Effector CD8-positive, alpha-beta T cell (primary cell): ENCODE measurements at regions not wholly inside any gene's neighbourhood (a gene's known extent, or its start where the extent isn't known, plus 50 kb on each side); places are given as distances from the start of the nearest gene placed in this dataset.

ENCODE experiments used
- DNase-seq: peaks from one replicate; lab custom pipeline; 2025; lab: John Stamatoyannopoulos, UW

DNA sequence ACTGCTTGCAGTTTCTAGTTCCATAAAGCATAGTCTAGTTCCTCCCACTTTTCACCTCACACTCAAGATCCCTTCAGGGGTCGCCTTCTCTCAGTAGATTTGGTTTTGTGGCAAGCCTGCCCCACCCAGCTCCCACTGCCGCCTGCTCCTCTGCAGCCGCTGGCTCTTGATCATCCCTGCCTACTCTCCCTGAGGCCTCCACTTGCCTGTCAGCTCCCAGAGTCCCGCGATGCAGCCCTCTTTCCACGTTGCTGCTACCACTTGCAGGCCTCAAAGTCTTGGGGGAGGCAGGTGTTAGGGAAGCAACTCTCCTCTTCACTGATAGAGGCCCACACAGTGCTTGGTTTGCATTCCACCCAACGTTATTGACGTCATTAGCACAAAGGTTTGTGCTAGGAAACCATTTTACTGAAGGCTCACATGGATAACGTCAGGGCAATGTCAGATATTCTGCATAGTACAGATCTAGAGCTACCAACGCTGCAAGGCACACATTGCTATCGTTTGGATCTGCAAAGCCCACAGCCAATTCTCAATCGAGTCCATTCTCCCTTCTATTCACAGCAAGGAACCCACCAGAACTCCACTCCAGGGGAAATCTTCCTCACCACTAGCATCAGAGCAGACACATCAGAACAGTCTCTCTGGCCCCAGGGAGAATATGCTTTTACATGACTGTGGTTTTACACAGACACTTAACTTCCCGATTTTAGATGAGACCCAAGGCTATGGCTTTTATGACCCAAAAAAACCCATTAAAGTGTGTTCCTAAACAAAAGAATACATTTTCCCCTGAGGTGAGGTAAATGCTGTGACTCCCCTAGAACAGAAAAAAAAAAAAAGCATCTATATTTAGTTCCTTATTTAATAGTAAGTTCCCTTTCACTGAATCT, 519.5 kb upstream of the CAMK1G start:
- no peak for DNase-seq

GRCh38 chr1:209064850-209065706, 518.4 kb upstream of the CAMK1G start:
- DNase-seq = no peak

GRCh38 chr1:209072481-209072880, 511.0 kb upstream of the CAMK1G start:
- DNase-seq = no peak

GRCh38 chr1:209073879-209074278, 509.6 kb upstream of the CAMK1G start:
- DNase-seq = no peak

GRCh38 chr1:209074575-209075250, 508.8 kb upstream of the CAMK1G start:
- DNase-seq = no peak

GRCh38 chr1:209076688-209077087, 506.8 kb upstream of the CAMK1G start:
- no peak for DNase-seq

DNA sequence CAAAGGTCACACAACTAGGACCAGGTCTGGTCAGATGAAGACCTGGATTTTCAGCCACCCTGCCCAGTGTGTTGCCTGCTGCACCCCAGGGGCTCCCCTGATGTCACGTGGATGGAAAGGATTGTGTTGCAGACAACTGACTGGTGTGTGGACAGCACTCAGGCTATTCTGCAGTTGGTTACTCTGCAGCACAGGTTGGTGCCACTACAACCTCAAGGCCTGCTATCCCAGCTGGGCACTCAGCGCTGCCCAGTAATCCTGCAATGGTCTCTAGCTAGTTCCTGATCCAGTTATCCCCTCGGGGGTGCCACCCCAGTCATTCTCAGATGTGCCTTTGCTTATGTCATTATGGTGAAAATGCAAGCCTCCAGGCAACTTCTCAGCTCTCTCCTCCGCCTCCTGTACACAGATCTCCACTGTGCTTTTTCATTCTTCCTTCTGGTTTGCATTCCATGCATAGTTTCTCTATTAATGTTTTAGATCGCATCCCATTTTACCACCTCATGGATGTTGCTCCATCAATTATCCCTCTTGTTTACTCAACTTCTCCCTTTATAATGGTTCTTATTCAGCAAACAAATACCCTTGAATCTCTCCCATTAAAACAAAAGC, 503.2 kb upstream of the CAMK1G start:
- no peak for DNase-seq

GRCh38 chr1:209086486-209087192, 496.9 kb upstream of the CAMK1G start:
- no peak for DNase-seq

- no peak for DNase-seq
These were observed 489.1 kb upstream of the CAMK1G start for GRCh38 chr1:209094384-209094783.

GRCh38 chr1:209095627-209096595, 487.6 kb upstream of the CAMK1G start:
- no peak for DNase-seq

GRCh38 chr1:209100460-209100859, 483.1 kb upstream of the CAMK1G start:
- no peak for DNase-seq

GRCh38 chr1:209101106-209101505, 482.4 kb upstream of the CAMK1G start:
- no peak for DNase-seq

DNA sequence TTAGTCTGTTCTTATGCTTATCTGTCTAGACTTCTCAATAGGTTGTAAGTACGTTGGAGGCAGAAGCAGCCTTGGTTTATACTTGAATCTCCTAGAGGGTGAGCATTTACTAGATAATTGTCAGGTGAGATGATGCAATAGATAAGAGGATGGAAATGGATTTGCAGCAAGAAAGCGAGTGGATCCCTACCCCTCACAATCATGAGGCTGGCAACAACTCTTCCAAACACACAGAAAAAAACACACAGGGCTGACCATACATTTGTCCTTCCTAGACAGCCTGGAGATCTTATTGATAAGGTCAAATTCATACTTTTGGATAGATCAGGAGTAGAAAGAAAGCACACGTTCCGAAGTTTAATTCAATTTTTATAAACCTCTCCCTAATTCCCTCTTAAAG, 481.4 kb upstream of the CAMK1G start:
- no peak for DNase-seq

DNA sequence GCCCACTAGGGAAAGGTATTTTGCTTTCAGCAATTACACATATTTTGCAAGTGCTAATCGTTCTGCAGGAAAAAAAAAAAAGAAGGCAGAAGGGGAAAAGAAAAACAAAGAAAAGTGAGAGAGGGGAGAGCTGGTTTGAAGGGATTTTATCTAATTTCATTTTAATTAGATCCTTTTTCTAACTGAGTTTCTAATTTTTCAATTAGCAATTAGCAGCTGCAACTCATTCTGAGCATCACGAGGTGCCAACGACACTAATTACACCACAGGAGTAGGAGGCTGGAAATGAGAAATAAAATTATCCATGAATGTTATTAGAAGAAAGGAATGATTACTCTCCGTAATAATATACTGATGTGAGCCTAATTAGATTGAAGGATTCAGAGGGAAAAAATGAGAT, 481.0 kb upstream of the CAMK1G start:
- DNase-seq = no peak

GRCh38 chr1:209103092-209103491, 480.4 kb upstream of the CAMK1G start:
- no peak for DNase-seq

DNA sequence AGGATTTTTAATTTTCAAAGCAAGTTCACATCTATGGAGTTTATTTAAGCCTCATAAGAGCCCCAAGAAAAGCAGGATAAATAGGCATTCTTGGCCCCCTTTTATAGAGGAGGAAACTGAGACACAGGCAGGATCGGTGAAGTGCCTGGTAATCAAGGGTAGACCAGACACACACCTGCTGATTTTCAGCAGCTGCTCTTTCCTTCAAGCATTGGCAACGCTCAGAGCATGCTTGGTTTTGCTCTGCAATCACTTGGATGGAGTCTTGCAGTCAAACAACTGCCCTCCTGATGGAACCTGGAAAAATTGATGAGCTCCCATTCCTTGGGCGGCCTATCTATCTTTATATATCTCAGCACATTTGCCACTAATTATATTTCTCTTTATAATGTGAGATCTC, 478.9 kb upstream of the CAMK1G start:
- no peak for DNase-seq

DNA sequence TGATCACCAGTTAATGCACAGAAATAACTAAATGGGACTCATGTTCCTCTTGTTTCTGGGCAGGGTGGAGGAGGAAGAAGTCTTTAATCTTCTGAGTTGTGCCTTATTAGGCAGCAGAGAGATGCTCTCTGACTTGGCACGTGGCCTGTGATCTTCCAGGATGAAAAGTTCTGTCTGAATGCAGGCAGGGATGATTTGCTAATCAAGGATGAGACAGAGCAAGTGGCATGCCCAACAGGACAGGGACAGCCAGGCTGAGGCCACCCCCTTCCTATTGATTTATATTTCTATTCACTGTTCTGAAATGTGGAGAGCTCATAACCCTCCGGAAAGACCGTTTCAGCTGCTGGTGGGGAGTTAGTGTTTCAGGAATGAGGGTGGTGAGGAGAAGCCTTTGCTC, 477.8 kb upstream of the CAMK1G start:
- DNase-seq = no peak

DNA sequence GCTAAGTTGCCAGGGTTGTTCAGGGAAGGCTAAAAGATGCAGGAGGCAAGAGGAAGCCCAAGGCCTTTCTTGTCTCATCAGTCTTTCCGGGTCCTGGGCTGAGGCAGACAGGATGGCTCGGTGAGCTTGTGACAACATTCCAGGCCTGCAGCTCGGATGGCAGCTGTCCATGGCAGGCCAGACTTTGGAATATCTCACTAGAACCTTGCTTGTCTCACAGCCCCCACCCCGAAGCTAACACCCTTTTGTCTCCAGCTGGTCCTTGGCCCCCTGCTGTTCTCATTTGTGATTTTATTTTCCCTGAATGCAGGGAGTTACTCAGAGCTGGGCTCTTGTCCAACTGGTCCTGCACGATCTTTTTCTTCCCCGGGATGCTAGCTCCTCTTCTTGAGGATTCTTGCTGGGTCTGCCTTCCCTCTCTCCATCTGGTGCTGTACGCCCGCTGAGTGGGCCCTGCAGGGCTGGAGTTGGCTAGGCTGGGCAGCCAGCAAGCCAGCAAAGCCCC, 477.2 kb upstream of the CAMK1G start:
- no peak for DNase-seq

DNA sequence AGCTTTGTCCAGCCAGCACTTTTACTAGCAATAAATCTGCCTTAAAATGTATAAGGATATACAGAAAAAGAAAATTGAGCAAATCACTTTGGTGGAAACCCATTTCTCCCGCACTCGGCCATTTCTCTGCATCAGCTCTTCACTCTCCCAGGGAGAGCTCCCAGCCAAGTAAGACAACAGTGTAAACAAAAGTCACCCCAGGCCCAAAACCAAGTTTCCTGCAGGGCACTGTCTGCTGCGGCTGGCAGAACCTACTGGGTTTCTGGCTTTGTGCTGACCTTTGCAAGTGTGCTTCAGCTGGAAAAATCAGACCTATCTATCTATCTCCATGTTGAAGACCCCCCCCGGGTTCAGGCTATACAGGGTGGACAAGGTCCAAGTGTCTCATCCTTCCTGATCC, 476.7 kb upstream of the CAMK1G start:
- no peak for DNase-seq

- DNase-seq = no peak
These were observed 476.0 kb upstream of the CAMK1G start for GRCh38 chr1:209107535-209107934.
